ENCODE measurements at regions not wholly inside any gene's neighbourhood (a gene's known extent, or its start where the extent isn't known, plus 50 kb on each side); places are given as distances from the start of the nearest gene placed in this dataset.

- no peak for TF ChIP-seq POLR2A (IDR thresholded peaks at IDR 0.05; ENCODE audit: low read depth, low read length)
- no peak for TF ChIP-seq CTCF (IDR thresholded peaks at IDR 0.05; ENCODE audit: extremely low read depth in 1 of 2, insufficient read depth in 1 of 2, low read depth in 1 of 2, low read length in 2 of 2)
- no peak for TF ChIP-seq POLR2AphosphoS5 (IDR thresholded peaks at IDR 0.05; ENCODE audit: insufficient read depth, low read depth, low read length)
- no peak for TF ChIP-seq MAX (IDR thresholded peaks at IDR 0.05; ENCODE audit: insufficient read depth, insufficient read length)
- no peak for TF ChIP-seq FOS (IDR thresholded peaks at IDR 0.05; ENCODE audit: borderline replicate concordance, insufficient read depth, low read length)
- TF ChIP-seq EZH2 (IDR thresholded peaks at IDR 0.05; ENCODE audit: borderline replicate concordance, low read depth, low read length, severe bottlenecking) = no peak
- no peak for TF ChIP-seq MYC (IDR thresholded peaks at IDR 0.05; ENCODE audit: low read depth, low read length)
Observed at GRCh38 chr10:100622946-100623345, 87.2 kb downstream of the HIF1AN start.

Measured in endothelial cell of umbilical vein (primary cell).